GM12878 (cell line): ENCODE measurements at regions not wholly inside any gene's neighbourhood (a gene's known extent, or its start where the extent isn't known, plus 50 kb on each side); places are given as distances from the start of the nearest gene placed in this dataset.
A peak's percentile ranks its signal among the peaks of the same experiment; 100 is the strongest.

Experiments used
- ATAC-seq: fragments of 200-7000 bp; cut with Tn5 transposase; 3 replicates; pipeline ENCODE4 v1.9.1; 2020; ENCODE audit warnings: mild to moderate bottlenecking, moderate library complexity
- BruUV-seq: library from RNA; stranded (reverse); fragments of 400-500 nt; replicated peaks from 2 replicates; lab custom pipeline; 2021; lab: Mats Ljungman, UMichigan
- CTCF ChIA-PET: fragments of 300-600 bp; sonication (Branson Sonifier 250); formaldehyde crosslinking; extraction: SDS; loops from one replicate; lab custom pipeline; 2021; ENCODE audit warnings: inconsistent platforms; lab: Yijun Ruan, JAX
- POLR2A ChIA-PET: fragments of 350-600 bp; formaldehyde crosslinking; extraction: SDS; loops from one replicate; lab custom pipeline; 2021; ENCODE audit warnings: inconsistent platforms; lab: Charles Lee
- RAD21 ChIA-PET: fragments of 300-600 bp; sonication (Branson Sonifier 250); formaldehyde crosslinking; loops from one replicate; lab custom pipeline; 2023; ENCODE audit warnings: antibody characterized with exemption; ENCODE audit not compliant: unreplicated experiment; lab: Charles Lee
- SMC1A ChIA-PET: fragments of 300-600 bp; sonication (Branson Sonifier 250); formaldehyde crosslinking; loops from one replicate; lab custom pipeline; 2023; ENCODE audit not compliant: unreplicated experiment, uncharacterized antibody; lab: Charles Lee
- DNase-seq: peaks from one replicate; pipeline ENCODE4 v3.0.0-alpha.2; 2011; ENCODE audit warnings: low read depth, low spot score
- FAIRE-seq: peaks from 3 replicates; lab custom pipeline; 2011; peaks lifted over from hg19 to GRCh38; lab: Jason Lieb, UNC
- H2AFZ ChIP-seq: 2 replicates; pipeline ENCODE4 v1.6.0; 2011; ENCODE audit warnings: low read depth, low read length, control low read depth; ENCODE audit not compliant: control insufficient read depth
- H3K27ac ChIP-seq: 2 replicates; pipeline ENCODE4 v1.5.1; 2011; ENCODE audit warnings: control low read depth; ENCODE audit not compliant: control insufficient read depth, insufficient read depth
- H3K27me3 ChIP-seq, 2 experiments: replicated peaks in 1 of 2; 2 replicates each; pipeline versions ENCODE4 v1.6.0 to v1.6.1; 2011; ENCODE audit warnings: low read length in 1 of 2; ENCODE audit not compliant: control insufficient read depth in 2 of 2, insufficient read depth in 2 of 2
- H3K36me3 ChIP-seq, 2 experiments: 2 replicates each; pipeline ENCODE4 v1.5.1; 2011; ENCODE audit warnings: low read length in 1 of 2; ENCODE audit not compliant: control insufficient read depth in 2 of 2, insufficient read depth in 2 of 2
- H3K4me1 ChIP-seq: 2 replicates; pipeline ENCODE4 v1.6.1; 2011; ENCODE audit warnings: mild to moderate bottlenecking, low read length, moderate library complexity, mixed read lengths; ENCODE audit not compliant: control insufficient read depth, insufficient read depth
- H3K4me2 ChIP-seq: 2 replicates; pipeline ENCODE4 v1.6.0; 2011; ENCODE audit warnings: control low read depth; ENCODE audit not compliant: control insufficient read depth, insufficient read depth
- H3K4me3 ChIP-seq: fragments of 200-600 bp; sonication (generic); 2 replicates; pipeline ENCODE4 v1.5.1; 2016
- H3K79me2 ChIP-seq: 2 replicates; pipeline ENCODE4 v1.6.0; 2011; ENCODE audit warnings: low read length; ENCODE audit not compliant: control insufficient read depth, insufficient read depth
- H3K9ac ChIP-seq: 2 replicates; pipeline ENCODE4 v1.8.0; 2011; ENCODE audit warnings: low read length, control low read depth, mixed read lengths; ENCODE audit not compliant: control insufficient read depth, insufficient read depth
- H3K9me3 ChIP-seq: replicated peaks from 3 replicates; pipeline ENCODE4 v1.5.1; 2011; ENCODE audit warnings: mild to moderate bottlenecking, low read length; ENCODE audit not compliant: control insufficient read depth, insufficient read depth
- H4K20me1 ChIP-seq: 2 replicates; pipeline ENCODE4 v1.6.0; 2011; ENCODE audit not compliant: control insufficient read depth, insufficient read depth
- E2F4 ChIP-seq: IDR thresholded peaks from 2 replicates; pipeline ENCODE4 v1.6.1; 2012; ENCODE audit warnings: low read depth, low read length, improper control_type of control experiment
- EZH2 ChIP-seq: IDR thresholded peaks from 2 replicates; pipeline ENCODE4 v1.6.1; 2012; ENCODE audit warnings: low read depth, mild to moderate bottlenecking, control low read depth, inconsistent platforms, low read length, borderline replicate concordance; ENCODE audit not compliant: control insufficient read depth
- FOXK2 ChIP-seq: fragments of 450-650 bp; IDR thresholded peaks from 2 replicates; pipeline ENCODE4 v1.6.1; 2017; ENCODE audit warnings: mild to moderate bottlenecking, moderate library complexity
- MYB ChIP-seq: fragments of 150-350 bp; IDR thresholded peaks from 2 replicates; pipeline ENCODE4 v1.6.1; 2014; ENCODE audit warnings: mild to moderate bottlenecking, low read depth, low read length, borderline replicate concordance
- NFYA ChIP-seq: IDR thresholded peaks from 2 replicates; pipeline ENCODE4 v1.6.1; 2011; ENCODE audit warnings: low read depth, mild to moderate bottlenecking, low read length, improper control_type of control experiment, borderline replicate concordance
- NKRF ChIP-seq: fragments of 450-650 bp; conservative IDR thresholded peaks from 2 replicates; pipeline ENCODE4 v1.6.1; 2017; ENCODE audit warnings: mild to moderate bottlenecking, moderate library complexity
- SMARCA5 ChIP-seq: fragments of 450-650 bp; IDR thresholded peaks from 2 replicates; pipeline ENCODE4 v1.6.1; 2017; ENCODE audit warnings: mild to moderate bottlenecking
- SMC3 ChIP-seq: IDR thresholded peaks from 2 replicates; pipeline ENCODE4 v1.6.1; 2011; ENCODE audit warnings: low read length, improper control_type of control experiment, borderline replicate concordance
- STAT1 ChIP-seq: fragments of 450-650 bp; conservative IDR thresholded peaks from 2 replicates; pipeline ENCODE4 v1.6.1; 2014; ENCODE audit warnings: antibody characterized with exemption, mild to moderate bottlenecking
- TAF1 ChIP-seq: IDR thresholded peaks from 2 replicates; pipeline ENCODE4 v1.6.1; 2011; ENCODE audit warnings: mild to moderate bottlenecking, low read depth, low read length, borderline replicate concordance
- TBL1XR1 ChIP-seq: IDR thresholded peaks from 2 replicates; pipeline ENCODE4 v1.6.1; 2012; ENCODE audit warnings: low read depth, low read length, improper control_type of control experiment
- WGBS: methylation state at CpG from one replicate; pipeline ENCODE4 v1.1.6; 2016; ENCODE audit warnings: low lambda C conversion rate; ENCODE audit not compliant: insufficient replicate concordance, insufficient coverage; ENCODE audit errors: missing lambda C conversion rate; 5-methylcytosine and 5-hydroxymethylcytosine counted together
- in situ Hi-C: fragments of 300-500 bp; cut with MboI; formaldehyde crosslinking; loops from 9 replicates; pipeline ENCODE4 v1.14.3; 2018; ENCODE audit warnings: mixed read lengths
- intact Hi-C: fragments of 100-400 bp; cut with micrococcal nuclease; formaldehyde crosslinking; loops from one replicate; pipeline ENCODE4 v1.14.2; 2022; ENCODE audit not compliant: unreplicated experiment

- 63% methylated on average over 3 of the region's 3 CpGs for WGBS
- Histone ChIP-seq H3K27me3 (no peaks in the 10 kb centered on the region), H3K4me1 (peaks cover 7% of the 10 kb centered on the region; the same call in 1 of the 2 replicates), H3K4me3 (no peak overlapping the region), H3K9me3 (no peaks in the 10 kb centered on the region; the same call in 2 of the 3 replicates), H3K27ac (no peak overlapping the region), H3K9ac (no peak overlapping the region), H4K20me1 (no peaks in the 10 kb centered on the region), H3K79me2 (no peaks in the 10 kb centered on the region)
- POLR2A ChIA-PET, result no interaction called here
- intact Hi-C loops, result no loop called here
- DNase-seq (no peak), FAIRE-seq (no peak)
- TF ChIP-seq SMARCA5 (no peak), FOXK2 (peak; percentile 28; the same call in 1 of the 2 replicates)
- TF ChIP-seq, all 136 proteins: peak for 1
- CTCF ChIA-PET, result interaction anchor here (0.6 to 1.0 kb wide), 2 partner anchors 129 to 143 kb away, joined by 3 read pairs; no protein-coding TSS in a partner anchor
- no peak for ATAC-seq
- H3K4me2 ChIP-seq, result no peak overlapping the region
- BruUV-seq, result no TSS peak
- RAD21 ChIA-PET, result no interaction called here
- SMC1A ChIA-PET, result interaction anchor here (0.6 to 0.8 kb wide), 2 partner anchors 17 to 407 kb away, joined by 3 read pairs; no protein-coding TSS in a partner anchor
- no peaks in the 10 kb centered on the region for H3K36me3 ChIP-seq
- in situ Hi-C loops, result no loop called here
- H2AFZ ChIP-seq, result no peak overlapping the region
These were observed 101.6 kb downstream of the BRMS1L start for GRCh38 chr14:35927727-35928126.

- FAIRE-seq, result no peak
- CTCF ChIA-PET, result interaction anchor here (0.5 kb wide), 1 partner anchor 846 kb away, joined by 3 read pairs; no protein-coding TSS in a partner anchor
- Histone ChIP-seq H3K4me2 (no peak overlapping the region), H3K79me2 (no peaks in the 10 kb centered on the region), H3K4me3 (no peak overlapping the region), H3K4me1 (no peaks in the 10 kb centered on the region), H3K27ac (no peak overlapping the region), H3K9ac (no peak overlapping the region), H2AFZ (no peak overlapping the region), H3K9me3 (no peaks in the 10 kb centered on the region; the same call in 2 of the 3 replicates), H3K27me3 (no peaks in the 10 kb centered on the region), H3K36me3 (no peaks in the 10 kb centered on the region), H4K20me1 (no peaks in the 10 kb centered on the region)
- intact Hi-C loops, result no loop called here
- POLR2A ChIA-PET, result no interaction called here
- in situ Hi-C loops, result no loop called here
- no TSS peak for BruUV-seq
- SMC1A ChIA-PET, result no interaction called here
- 45% methylated on average over 3 of the region's 3 CpGs for WGBS
- no peak for DNase-seq
- RAD21 ChIA-PET, result no interaction called here
- no peak for ATAC-seq
- TF ChIP-seq E2F4 (no peak), STAT1 (no peak), NFYA (no peak), MYB (no peak), TBL1XR1 (no peak), NKRF (no peak), TAF1 (no peak), EZH2 (no peak), SMC3 (no peak)
These were observed 99.2 kb downstream of the BRMS1L start for GRCh38 chr14:35925319-35925718.
